ENCODE measurements at regions not wholly inside any gene's neighbourhood (a gene's known extent, or its start where the extent isn't known, plus 50 kb on each side); places are given as distances from the start of the nearest gene placed in this dataset.

DNA sequence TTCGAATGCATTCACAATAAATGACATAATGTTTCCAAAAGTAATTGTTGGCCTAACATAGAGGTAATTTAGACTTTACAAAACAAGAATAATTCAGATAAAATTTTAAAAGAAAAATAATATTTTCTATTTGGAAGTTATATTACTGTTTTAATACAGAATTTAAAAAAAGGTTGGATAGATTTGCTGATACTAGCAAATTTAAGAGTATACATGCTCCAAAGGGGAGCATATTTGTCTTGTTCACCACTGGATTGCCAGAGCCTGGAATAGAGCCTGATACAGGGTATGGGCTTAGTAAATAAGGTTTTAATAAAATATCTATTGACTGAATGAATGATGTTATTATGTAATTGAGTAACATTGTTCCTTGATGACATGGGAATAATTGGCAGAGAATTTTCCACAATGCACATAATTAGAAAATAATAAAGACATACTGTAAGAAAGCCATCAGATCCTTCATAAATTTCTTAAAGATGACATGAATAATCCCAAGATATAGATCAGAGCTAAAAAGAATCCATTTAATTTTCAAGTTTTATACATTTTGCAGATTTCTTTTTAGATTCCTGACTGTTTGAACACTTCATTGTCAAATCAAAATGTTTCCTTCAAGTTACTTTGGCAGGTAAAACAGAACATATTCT lies 305.3 kb downstream of the SLC6A15 start:
- no peaks in the 10 kb centered on the region for H4K20me1 ChIP-seq (ENCODE audit: insufficient read depth, low read length)
- H3K4me1 ChIP-seq (ENCODE audit: insufficient read depth, low read length) = no peaks in the 10 kb centered on the region
- no peak overlapping the region for H3K4me2 ChIP-seq (ENCODE audit: insufficient read depth, low read length)
- no peaks in the 10 kb centered on the region for H3K36me3 ChIP-seq (ENCODE audit: insufficient read depth, low read length)
- H3K9ac ChIP-seq (ENCODE audit: low read depth, low read length) = no peak overlapping the region
- H3K4me3 ChIP-seq (ENCODE audit: low read depth in 1 of 2, low read length in 2 of 2) = no peak overlapping the region
- no peak for ATAC-seq (ENCODE audit: insufficient read depth, low read depth)
- H3K27me3 ChIP-seq (ENCODE audit: insufficient read depth, low read length, poor library complexity) = no peaks in the 10 kb centered on the region
- H2AFZ ChIP-seq (ENCODE audit: low read depth, low read length) = no peak overlapping the region
- H3K27ac ChIP-seq (ENCODE audit: low read length) = no peak overlapping the region
- no peaks in the 10 kb centered on the region for H3K79me2 ChIP-seq (ENCODE audit: insufficient read depth, low read length)
- H3K9me3 ChIP-seq (ENCODE audit: insufficient read depth, low read length, severe bottlenecking) = no peaks in the 10 kb centered on the region
- no peak for DNase-seq
- no peak for TF ChIP-seq EZH2 (IDR thresholded peaks at IDR 0.05; ENCODE audit: borderline replicate concordance, low read depth, low read length, severe bottlenecking)
- TF ChIP-seq, protein P1, sequence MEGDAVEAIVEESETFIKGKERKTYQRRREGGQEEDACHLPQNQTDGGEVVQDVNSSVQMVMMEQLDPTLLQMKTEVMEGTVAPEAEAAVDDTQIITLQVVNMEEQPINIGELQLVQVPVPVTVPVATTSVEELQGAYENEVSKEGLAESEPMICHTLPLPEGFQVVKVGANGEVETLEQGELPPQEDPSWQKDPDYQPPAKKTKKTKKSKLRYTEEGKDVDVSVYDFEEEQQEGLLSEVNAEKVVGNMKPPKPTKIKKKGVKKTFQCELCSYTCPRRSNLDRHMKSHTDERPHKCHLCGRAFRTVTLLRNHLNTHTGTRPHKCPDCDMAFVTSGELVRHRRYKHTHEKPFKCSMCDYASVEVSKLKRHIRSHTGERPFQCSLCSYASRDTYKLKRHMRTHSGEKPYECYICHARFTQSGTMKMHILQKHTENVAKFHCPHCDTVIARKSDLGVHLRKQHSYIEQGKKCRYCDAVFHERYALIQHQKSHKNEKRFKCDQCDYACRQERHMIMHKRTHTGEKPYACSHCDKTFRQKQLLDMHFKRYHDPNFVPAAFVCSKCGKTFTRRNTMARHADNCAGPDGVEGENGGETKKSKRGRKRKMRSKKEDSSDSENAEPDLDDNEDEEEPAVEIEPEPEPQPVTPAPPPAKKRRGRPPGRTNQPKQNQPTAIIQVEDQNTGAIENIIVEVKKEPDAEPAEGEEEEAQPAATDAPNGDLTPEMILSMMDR (IDR thresholded peaks at IDR 0.05; ENCODE audit: borderline replicate concordance, extremely low read depth, low read length, poor library complexity, severe bottlenecking) = no peak

DNA sequence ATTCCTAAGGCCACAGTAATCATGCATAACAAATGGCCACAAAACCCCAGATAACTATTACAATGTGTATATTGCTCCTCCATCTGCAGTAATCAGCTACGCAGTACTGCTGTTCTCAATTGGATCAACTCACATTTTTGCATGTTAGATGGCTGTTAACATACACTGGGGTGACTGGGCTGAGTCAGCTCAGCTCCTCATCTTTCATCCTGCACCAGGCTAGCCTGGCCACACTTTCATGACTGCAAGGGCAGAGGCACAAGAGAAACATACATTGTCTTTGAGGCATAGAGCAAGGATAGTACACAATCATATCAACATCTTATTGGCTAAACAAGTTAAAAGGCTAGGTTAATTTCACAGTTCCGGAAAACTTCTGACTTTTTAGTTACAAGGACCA lies 306.6 kb downstream of the SLC6A15 start:
- TF ChIP-seq EZH2 (IDR thresholded peaks at IDR 0.05; ENCODE audit: borderline replicate concordance, low read depth, low read length, severe bottlenecking) = no peak
- TF ChIP-seq, protein P1 (IDR thresholded peaks at IDR 0.05; ENCODE audit: borderline replicate concordance, extremely low read depth, low read length, poor library complexity, severe bottlenecking) = no peak
- Histone ChIP-seq H3K9me3 (ENCODE audit: insufficient read depth, low read length, severe bottlenecking) (no peaks in the 10 kb centered on the region), H3K36me3 (ENCODE audit: insufficient read depth, low read length) (no peaks in the 10 kb centered on the region), H4K20me1 (ENCODE audit: insufficient read depth, low read length) (no peaks in the 10 kb centered on the region), H3K4me1 (ENCODE audit: insufficient read depth, low read length) (no peaks in the 10 kb centered on the region), H3K79me2 (ENCODE audit: insufficient read depth, low read length) (no peaks in the 10 kb centered on the region), H3K9ac (ENCODE audit: low read depth, low read length) (no peak overlapping the region), H3K27ac (ENCODE audit: low read length) (no peak overlapping the region), H2AFZ (ENCODE audit: low read depth, low read length) (no peak overlapping the region), H3K27me3 (ENCODE audit: insufficient read depth, low read length, poor library complexity) (no peaks in the 10 kb centered on the region), H3K4me3 (ENCODE audit: low read depth in 1 of 2, low read length in 2 of 2) (no peak overlapping the region), H3K4me2 (ENCODE audit: insufficient read depth, low read length) (no peak overlapping the region)
- ATAC-seq (ENCODE audit: insufficient read depth, low read depth) (no peak), DNase-seq (no peak)

DNA sequence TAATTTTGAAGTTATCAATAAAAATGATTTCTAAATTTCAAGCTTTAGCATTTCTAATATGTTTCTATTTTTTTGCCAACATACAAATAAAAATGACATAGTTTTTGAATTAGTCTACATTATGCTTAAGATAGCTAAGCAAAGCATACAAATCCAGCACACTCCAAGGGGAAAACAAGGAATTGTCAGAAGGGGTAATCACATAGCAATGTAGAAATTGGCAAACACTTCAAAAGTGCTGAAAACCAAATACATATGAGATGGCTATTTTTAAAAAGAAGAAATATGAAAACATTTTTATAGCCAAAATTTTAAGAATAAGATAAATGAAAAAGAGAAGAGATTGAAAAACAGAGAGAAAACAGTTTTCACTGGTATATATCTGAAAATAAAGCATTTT lies 308.0 kb downstream of the SLC6A15 start:
- no peak for DNase-seq
- H3K4me1 ChIP-seq (ENCODE audit: insufficient read depth, low read length) = no peaks in the 10 kb centered on the region
- ATAC-seq (ENCODE audit: insufficient read depth, low read depth) = no peak
- H3K27ac ChIP-seq (ENCODE audit: low read length) = no peak overlapping the region
- no peaks in the 10 kb centered on the region for H3K36me3 ChIP-seq (ENCODE audit: insufficient read depth, low read length)
- no peaks in the 10 kb centered on the region for H3K79me2 ChIP-seq (ENCODE audit: insufficient read depth, low read length)
- no peak overlapping the region for H3K4me3 ChIP-seq (ENCODE audit: low read depth in 1 of 2, low read length in 2 of 2)
- H3K9me3 ChIP-seq (ENCODE audit: insufficient read depth, low read length, severe bottlenecking) = no peaks in the 10 kb centered on the region
- H3K9ac ChIP-seq (ENCODE audit: low read depth, low read length) = no peak overlapping the region
- no peaks in the 10 kb centered on the region for H3K27me3 ChIP-seq (ENCODE audit: insufficient read depth, low read length, poor library complexity)
- H2AFZ ChIP-seq (ENCODE audit: low read depth, low read length) = no peak overlapping the region
- H3K4me2 ChIP-seq (ENCODE audit: insufficient read depth, low read length) = no peak overlapping the region
- TF ChIP-seq EZH2 (IDR thresholded peaks at IDR 0.05; ENCODE audit: borderline replicate concordance, low read depth, low read length, severe bottlenecking) = no peak
- TF ChIP-seq, protein P1 (IDR thresholded peaks at IDR 0.05; ENCODE audit: borderline replicate concordance, extremely low read depth, low read length, poor library complexity, severe bottlenecking) = no peak
- H4K20me1 ChIP-seq (ENCODE audit: insufficient read depth, low read length) = no peaks in the 10 kb centered on the region

Data from DND-41 (cell line).